ENCODE measurements at regions not wholly inside any gene's neighbourhood (a gene's known extent, or its start where the extent isn't known, plus 50 kb on each side); places are given as distances from the start of the nearest gene placed in this dataset.
"Not testable (repeated sequence)": the region's sequence is repeated elsewhere in the genome, so short reads cannot be mapped to it uniquely, and the experiment has no call there.

GRCh38 chr10:90288391-90288933 is 569.4 kb downstream of the HTR7 start:
- DNase-seq = no peak

DNA sequence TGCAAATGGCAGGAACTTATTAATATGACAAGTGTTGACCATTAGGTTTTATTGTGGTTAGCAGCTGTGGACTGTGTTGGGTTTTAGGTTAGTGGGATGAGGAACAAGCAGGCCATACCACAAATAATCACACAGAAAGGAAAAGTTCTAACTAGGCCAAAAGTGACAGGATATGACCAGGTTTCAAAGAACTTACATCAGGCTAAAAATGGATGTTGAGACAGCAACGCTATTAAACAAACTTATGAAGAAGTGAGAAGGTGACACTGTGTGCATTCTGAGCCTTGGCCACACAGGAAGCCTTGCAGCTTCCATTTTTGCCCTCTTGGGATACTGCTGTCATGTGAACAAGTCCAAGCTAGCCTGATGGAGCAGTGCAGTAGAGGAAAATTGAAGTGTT is 568.8 kb downstream of the HTR7 start:
- DNase-seq = no peak

DNA sequence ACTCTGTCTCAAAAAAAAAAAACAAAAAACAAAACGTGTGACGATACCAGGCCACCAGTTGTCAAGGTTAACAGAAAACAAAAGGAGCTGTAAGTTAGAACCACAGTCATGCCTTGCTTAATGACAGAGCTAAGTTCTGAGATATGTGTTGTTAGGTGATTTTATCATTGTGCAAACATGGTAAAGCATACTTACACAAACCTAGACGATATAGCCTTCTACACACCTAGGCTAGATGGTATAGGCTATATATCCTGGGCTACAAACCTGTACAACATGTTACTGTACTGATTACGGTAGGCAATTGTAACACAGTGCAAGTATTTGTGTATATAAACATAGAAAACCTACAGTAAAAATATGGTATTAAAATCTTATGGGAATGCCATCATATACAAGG is 564.2 kb downstream of the HTR7 start:
- no peak for DNase-seq

DNA sequence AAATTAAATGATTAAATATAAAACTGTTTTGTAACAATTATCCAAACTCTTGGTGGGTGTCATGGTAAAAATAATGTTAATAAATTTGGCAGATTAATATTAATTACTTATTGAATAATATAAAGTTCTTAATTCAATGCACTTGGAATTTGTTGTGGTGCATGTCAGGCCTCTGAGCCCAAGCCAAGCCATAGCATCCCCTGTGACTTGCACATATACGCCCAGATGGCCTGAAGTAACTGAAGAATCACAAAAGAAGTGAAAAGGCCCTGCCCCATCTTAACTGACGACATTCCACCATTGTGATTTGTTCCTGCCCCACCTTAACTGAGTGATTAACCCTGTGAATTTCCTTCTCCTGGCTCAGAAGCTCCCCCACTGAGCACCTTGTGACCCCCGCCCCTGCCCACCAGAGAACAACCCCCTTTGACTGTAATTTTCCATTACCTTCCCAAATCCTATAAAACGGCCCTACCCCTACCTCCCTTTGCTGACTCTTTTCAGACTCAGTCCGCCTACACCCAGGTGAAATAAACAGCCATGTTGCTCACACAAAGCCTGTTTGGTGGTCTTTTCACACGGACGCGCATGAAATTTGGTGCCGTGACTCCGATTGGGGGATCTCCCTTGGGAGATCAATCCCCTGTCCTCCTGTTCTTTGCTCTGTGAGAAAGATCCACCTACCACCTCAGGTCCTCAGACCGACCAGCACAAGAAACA is 562.9 kb downstream of the HTR7 start:
- not testable (repeated sequence) for DNase-seq

GRCh38 chr10:90302031-90302430 is 555.8 kb downstream of the HTR7 start:
- not testable (repeated sequence) for DNase-seq

GRCh38 chr10:90302758-90303481 is 554.9 kb downstream of the HTR7 start:
- no peak for DNase-seq

DNA sequence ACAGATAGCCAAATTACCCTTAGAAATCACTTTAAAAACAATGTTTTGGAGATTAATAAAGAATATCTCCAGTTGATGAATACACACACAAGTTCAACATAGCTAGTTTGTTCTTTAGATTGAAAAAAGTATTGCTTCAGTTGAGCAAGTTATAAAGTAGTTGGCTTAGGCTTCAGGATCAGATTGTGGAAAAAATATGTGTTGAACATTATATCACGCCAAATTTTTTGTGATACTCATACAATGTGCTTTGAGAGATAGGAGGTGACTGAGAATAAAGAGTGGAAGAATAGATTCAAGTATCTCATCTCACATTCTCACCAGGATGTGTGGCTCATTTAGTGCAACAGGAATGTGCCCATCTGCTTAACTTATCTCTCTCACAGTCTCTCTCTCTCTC is 553.3 kb downstream of the HTR7 start:
- no peak for DNase-seq

DNA sequence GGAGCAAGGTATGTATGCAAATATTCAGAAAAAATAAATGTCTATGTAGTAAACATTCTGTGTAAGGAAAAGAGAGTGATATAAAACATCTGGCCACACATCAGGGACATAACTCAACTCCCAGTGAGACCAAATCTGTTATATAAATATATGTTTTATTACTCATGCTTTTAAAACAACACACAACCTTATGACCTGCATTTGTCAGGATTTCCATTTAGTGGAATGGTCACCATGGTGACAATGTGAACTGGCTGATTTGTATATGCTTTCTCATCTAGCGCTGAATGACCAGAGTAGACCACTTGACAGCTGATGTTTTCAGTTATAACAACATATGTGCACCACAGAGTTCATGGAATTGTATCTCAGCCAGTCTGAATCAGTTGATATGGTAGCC is 551.7 kb downstream of the HTR7 start:
- DNase-seq = no peak

DNA sequence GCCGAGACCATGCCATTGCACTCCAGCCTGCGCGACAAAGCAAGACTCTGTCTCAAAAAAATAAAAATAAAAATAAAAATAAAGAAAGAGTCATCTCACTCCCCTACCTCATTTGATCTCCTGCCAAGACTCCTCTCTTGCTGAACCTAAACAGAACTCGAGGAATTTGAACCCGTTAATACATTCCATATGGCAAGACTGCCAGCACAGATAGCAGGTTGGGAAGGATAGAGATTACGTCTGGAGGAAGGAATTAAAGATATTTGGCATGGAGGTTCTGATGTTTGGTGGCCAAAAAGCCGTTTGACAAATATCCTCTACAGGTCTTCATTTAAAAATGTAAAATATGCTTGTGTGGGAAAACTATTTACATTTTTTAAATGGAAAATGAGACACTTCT is 549.6 kb downstream of the HTR7 start:
- no peak for DNase-seq

GRCh38 chr10:90313576-90314325 is 544.1 kb downstream of the HTR7 start:
- no peak for DNase-seq

GRCh38 chr10:90314718-90315117 is 543.1 kb downstream of the HTR7 start:
- no peak for DNase-seq

GRCh38 chr10:90317172-90317571 is 540.7 kb downstream of the HTR7 start:
- DNase-seq = no peak

GRCh38 chr10:90318659-90319058 is 539.2 kb downstream of the HTR7 start:
- DNase-seq = no peak

DNA sequence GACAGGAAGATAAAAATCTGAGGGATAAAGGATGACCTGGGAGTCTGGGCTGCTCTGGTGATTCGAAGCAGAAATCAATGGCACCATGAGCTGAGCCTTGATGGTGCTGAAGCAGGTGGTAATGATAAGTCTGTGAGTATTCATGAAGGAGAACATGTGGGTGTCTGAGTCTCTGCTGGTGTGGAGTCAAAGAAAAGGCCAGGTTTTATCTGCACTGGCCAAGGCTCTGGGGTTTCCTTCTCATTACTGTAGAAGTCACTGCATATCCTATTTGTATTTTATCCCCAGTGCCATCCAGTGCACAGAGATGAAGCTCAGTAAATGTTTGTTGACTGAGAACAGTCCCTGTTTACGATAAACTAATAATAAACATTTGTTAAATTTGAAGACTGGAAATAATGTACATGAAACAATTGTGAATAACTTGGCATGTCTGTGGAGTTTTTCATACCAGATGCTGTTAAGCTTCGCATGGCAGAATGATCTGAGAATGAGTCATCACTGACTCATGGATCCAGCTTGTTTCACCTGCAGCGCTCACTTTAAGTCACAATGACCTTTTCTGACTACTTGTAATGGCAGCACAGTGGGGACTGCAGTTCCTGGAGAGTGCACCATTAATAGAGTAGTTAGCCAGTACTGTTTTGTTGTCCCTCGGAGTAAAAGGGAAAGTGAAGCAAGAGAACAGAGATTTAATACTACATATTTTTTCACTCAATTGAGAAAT is 538.5 kb downstream of the HTR7 start:
- no peak for DNase-seq

DNA sequence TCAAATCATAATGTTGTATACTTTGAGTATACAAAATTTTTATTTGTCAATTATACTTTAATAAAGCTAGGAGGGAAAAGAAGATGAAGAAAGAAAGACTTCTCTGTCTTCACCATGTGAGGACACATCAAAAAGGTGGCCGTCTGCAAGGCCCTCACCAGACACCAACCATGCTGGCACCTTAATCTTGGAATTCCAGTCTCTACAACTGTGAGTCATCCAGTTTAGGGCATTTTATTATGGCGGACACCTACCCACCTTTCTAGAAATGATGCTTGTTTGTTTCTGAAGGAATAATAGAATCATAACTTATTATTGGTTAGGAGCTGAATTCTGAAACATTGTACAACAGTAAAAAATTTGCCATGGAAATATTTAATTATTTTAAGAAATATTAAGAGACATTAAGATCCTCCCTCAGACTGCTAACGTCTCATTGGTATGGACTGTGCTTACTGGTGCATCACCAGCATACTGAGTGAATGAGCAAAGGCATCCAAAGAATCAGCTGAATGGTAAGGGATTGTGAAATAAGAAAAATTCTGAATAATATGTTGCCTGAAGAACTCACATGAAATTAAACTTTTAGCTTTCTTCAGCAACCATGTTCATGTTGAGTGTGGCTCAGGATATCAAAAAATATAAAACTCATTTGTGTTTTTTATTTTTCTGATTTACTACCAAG is 536.6 kb downstream of the HTR7 start:
- no peak for DNase-seq

- no peak for DNase-seq
Observed at GRCh38 chr10:90326498-90327267, 531.2 kb downstream of the HTR7 start.

DNA sequence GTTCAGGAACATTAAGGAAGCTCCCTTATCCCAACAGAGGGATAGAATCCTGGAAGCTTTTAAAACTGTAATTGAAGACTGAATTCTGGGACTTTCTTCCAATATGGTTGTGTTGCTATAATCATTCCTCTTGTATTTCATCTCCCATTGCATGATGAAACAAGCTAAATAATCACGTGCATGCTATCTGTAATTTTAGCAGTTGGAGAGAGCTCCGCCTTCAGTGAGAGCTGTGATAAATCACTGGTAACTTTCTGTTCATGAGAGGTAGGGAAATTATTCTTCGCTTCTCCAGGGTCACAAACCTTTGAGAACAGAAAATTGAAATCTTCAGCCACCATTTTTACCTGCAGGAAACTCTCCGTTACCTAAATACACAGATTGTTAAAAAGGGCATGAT is 530.2 kb downstream of the HTR7 start:
- DNase-seq = no peak

GRCh38 chr10:90328459-90328858 is 529.4 kb downstream of the HTR7 start:
- no peak for DNase-seq

GRCh38 chr10:90328896-90329295 is 528.9 kb downstream of the HTR7 start:
- DNase-seq = no peak

DNA sequence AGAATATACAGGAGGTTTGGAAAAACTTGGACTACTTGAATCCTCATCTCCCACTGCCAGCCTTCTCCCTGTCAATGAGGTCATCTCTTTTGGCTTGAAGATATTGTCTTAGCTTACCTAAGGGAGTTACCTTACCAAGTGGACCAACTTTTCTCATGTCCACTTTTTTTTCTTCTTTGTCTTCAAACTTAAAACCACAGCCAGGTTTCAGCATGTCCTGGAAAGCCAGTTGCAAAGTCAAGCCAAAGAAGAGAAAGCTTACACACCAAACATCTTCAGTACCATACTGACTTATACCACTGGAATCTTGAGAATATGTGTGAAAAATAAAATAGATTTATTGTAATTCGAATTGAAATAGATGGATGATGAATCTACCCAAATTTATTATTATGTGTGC is 520.5 kb downstream of the HTR7 start:
- no peak for DNase-seq

DNA sequence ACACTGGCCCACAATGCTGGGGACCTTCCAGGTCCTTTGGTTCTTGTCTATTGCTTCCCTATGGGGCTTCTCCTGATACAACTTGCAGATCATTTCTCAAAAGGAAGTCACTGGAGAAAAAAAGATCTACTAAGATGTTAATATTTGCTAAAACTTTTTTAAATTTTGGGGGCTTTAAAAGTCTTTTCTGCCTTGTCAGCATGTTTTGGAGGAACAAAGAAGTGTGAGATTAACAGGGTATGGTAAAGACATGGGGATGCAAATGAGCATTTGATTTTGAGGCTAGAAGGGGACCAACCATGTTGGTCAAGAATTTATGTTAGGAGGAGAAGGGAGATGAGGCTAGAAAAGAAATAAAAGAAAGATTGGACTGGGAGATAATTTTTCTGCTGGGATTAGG is 515.4 kb downstream of the HTR7 start:
- no peak for DNase-seq

GRCh38 chr10:90344226-90344625 is 513.6 kb downstream of the HTR7 start:
- no peak for DNase-seq
